ENCODE measurements at regions not wholly inside any gene's neighbourhood (a gene's known extent, or its start where the extent isn't known, plus 50 kb on each side); places are given as distances from the start of the nearest gene placed in this dataset.

- Histone ChIP-seq H3K36me3 (ENCODE audit: control insufficient read depth, insufficient read depth, low read length) (no peaks in the 10 kb centered on the region), H3K27me3 (ENCODE audit: control insufficient read depth, insufficient read depth, low read length) (no peaks in the 10 kb centered on the region), H3K9ac (ENCODE audit: low read depth, low read length) (no peak overlapping the region), H3K4me1 (ENCODE audit: control insufficient read depth, insufficient read depth, low read length) (no peaks in the 10 kb centered on the region), H3K4me3 (ENCODE audit: low read depth, low read length) (no peak overlapping the region), H3K9me3 (ENCODE audit: control insufficient read depth, insufficient read depth, low read length) (no peaks in the 10 kb centered on the region)
These were observed 481.6 kb downstream of the TNS3 start for GRCh38 chr7:47100148-47100816.

- no peak overlapping the region for H3K9ac ChIP-seq (ENCODE audit: low read depth, low read length)
- H3K4me3 ChIP-seq (ENCODE audit: low read depth, low read length) = no peak overlapping the region
- no peaks in the 10 kb centered on the region for H3K4me1 ChIP-seq (ENCODE audit: control insufficient read depth, insufficient read depth, low read length)
- no peaks in the 10 kb centered on the region for H3K9me3 ChIP-seq (ENCODE audit: control insufficient read depth, insufficient read depth, low read length)
- no peaks in the 10 kb centered on the region for H3K36me3 ChIP-seq (ENCODE audit: control insufficient read depth, insufficient read depth, low read length)
- H3K27me3 ChIP-seq (ENCODE audit: control insufficient read depth, insufficient read depth, low read length) = no peaks in the 10 kb centered on the region
These were observed 484.5 kb downstream of the TNS3 start for GRCh38 chr7:47097431-47097830.

GRCh38 chr7:47095946-47096345, 486.0 kb downstream of the TNS3 start:
- no peaks in the 10 kb centered on the region for H3K36me3 ChIP-seq (ENCODE audit: control insufficient read depth, insufficient read depth, low read length)
- no peaks in the 10 kb centered on the region for H3K9me3 ChIP-seq (ENCODE audit: control insufficient read depth, insufficient read depth, low read length)
- no peaks in the 10 kb centered on the region for H3K4me1 ChIP-seq (ENCODE audit: control insufficient read depth, insufficient read depth, low read length)

GRCh38 chr7:47094462-47094861, 487.4 kb downstream of the TNS3 start:
- Histone ChIP-seq H3K27me3 (ENCODE audit: control insufficient read depth, insufficient read depth, low read length) (no peaks in the 10 kb centered on the region), H3K4me3 (ENCODE audit: low read depth, low read length) (no peak overlapping the region), H3K9ac (ENCODE audit: low read depth, low read length) (no peak overlapping the region), H3K9me3 (ENCODE audit: control insufficient read depth, insufficient read depth, low read length) (no peaks in the 10 kb centered on the region), H3K4me1 (ENCODE audit: control insufficient read depth, insufficient read depth, low read length) (no peaks in the 10 kb centered on the region), H3K36me3 (ENCODE audit: control insufficient read depth, insufficient read depth, low read length) (no peaks in the 10 kb centered on the region)

More at GRCh38 chr7:47095946-47096345, 486.0 kb downstream of the TNS3 start:
- Histone ChIP-seq H3K4me3 (ENCODE audit: low read depth, low read length) (no peak overlapping the region), H3K27me3 (ENCODE audit: control insufficient read depth, insufficient read depth, low read length) (no peaks in the 10 kb centered on the region), H3K9ac (ENCODE audit: low read depth, low read length) (no peak overlapping the region)

- no peak overlapping the region for H3K9ac ChIP-seq (ENCODE audit: low read depth, low read length)
- no peak overlapping the region for H3K4me3 ChIP-seq (ENCODE audit: low read depth, low read length)
- no peaks in the 10 kb centered on the region for H3K4me1 ChIP-seq (ENCODE audit: control insufficient read depth, insufficient read depth, low read length)
- no peaks in the 10 kb centered on the region for H3K36me3 ChIP-seq (ENCODE audit: control insufficient read depth, insufficient read depth, low read length)
- H3K27me3 ChIP-seq (ENCODE audit: control insufficient read depth, insufficient read depth, low read length) = peaks cover under 1% of the 10 kb centered on the region
- H3K9me3 ChIP-seq (ENCODE audit: control insufficient read depth, insufficient read depth, low read length) = no peaks in the 10 kb centered on the region
These were observed 488.3 kb downstream of the TNS3 start for GRCh38 chr7:47093320-47094234.

- Histone ChIP-seq H3K36me3 (ENCODE audit: control insufficient read depth, insufficient read depth, low read length) (no peaks in the 10 kb centered on the region), H3K27me3 (ENCODE audit: control insufficient read depth, insufficient read depth, low read length) (peaks cover 5% of the 10 kb centered on the region), H3K9me3 (ENCODE audit: control insufficient read depth, insufficient read depth, low read length) (no peaks in the 10 kb centered on the region), H3K4me3 (ENCODE audit: low read depth, low read length) (no peak overlapping the region), H3K9ac (ENCODE audit: low read depth, low read length) (no peak overlapping the region), H3K4me1 (ENCODE audit: control insufficient read depth, insufficient read depth, low read length) (no peaks in the 10 kb centered on the region)
These were observed 489.6 kb downstream of the TNS3 start for GRCh38 chr7:47092336-47092735.

- Histone ChIP-seq H3K4me1 (ENCODE audit: control insufficient read depth, insufficient read depth, low read length) (no peaks in the 10 kb centered on the region), H3K9me3 (ENCODE audit: control insufficient read depth, insufficient read depth, low read length) (no peaks in the 10 kb centered on the region), H3K27me3 (ENCODE audit: control insufficient read depth, insufficient read depth, low read length) (peaks cover 5% of the 10 kb centered on the region), H3K4me3 (ENCODE audit: low read depth, low read length) (no peak overlapping the region), H3K36me3 (ENCODE audit: control insufficient read depth, insufficient read depth, low read length) (no peaks in the 10 kb centered on the region), H3K9ac (ENCODE audit: low read depth, low read length) (no peak overlapping the region)
These were observed 490.8 kb downstream of the TNS3 start for GRCh38 chr7:47091141-47091540.

GRCh38 chr7:47089461-47089860, 492.4 kb downstream of the TNS3 start:
- Histone ChIP-seq H3K4me1 (ENCODE audit: control insufficient read depth, insufficient read depth, low read length) (no peaks in the 10 kb centered on the region), H3K4me3 (ENCODE audit: low read depth, low read length) (no peak overlapping the region), H3K9ac (ENCODE audit: low read depth, low read length) (no peak overlapping the region)

GRCh38 chr7:47089068-47089417, 492.9 kb downstream of the TNS3 start:
- peaks cover 5% of the 10 kb centered on the region for H3K27me3 ChIP-seq (ENCODE audit: control insufficient read depth, insufficient read depth, low read length)
- no peak overlapping the region for H3K4me3 ChIP-seq (ENCODE audit: low read depth, low read length)
- H3K9me3 ChIP-seq (ENCODE audit: control insufficient read depth, insufficient read depth, low read length) = no peaks in the 10 kb centered on the region
- no peaks in the 10 kb centered on the region for H3K4me1 ChIP-seq (ENCODE audit: control insufficient read depth, insufficient read depth, low read length)
- no peaks in the 10 kb centered on the region for H3K36me3 ChIP-seq (ENCODE audit: control insufficient read depth, insufficient read depth, low read length)
- H3K9ac ChIP-seq (ENCODE audit: low read depth, low read length) = no peak overlapping the region

More at GRCh38 chr7:47089461-47089860, 492.4 kb downstream of the TNS3 start:
- no peaks in the 10 kb centered on the region for H3K9me3 ChIP-seq (ENCODE audit: control insufficient read depth, insufficient read depth, low read length)
- no peaks in the 10 kb centered on the region for H3K36me3 ChIP-seq (ENCODE audit: control insufficient read depth, insufficient read depth, low read length)
- H3K27me3 ChIP-seq (ENCODE audit: control insufficient read depth, insufficient read depth, low read length) = peaks cover 5% of the 10 kb centered on the region

- H3K9ac ChIP-seq (ENCODE audit: low read depth, low read length) = no peak overlapping the region
- no peaks in the 10 kb centered on the region for H3K9me3 ChIP-seq (ENCODE audit: control insufficient read depth, insufficient read depth, low read length)
- H3K4me3 ChIP-seq (ENCODE audit: low read depth, low read length) = no peak overlapping the region
- no peaks in the 10 kb centered on the region for H3K4me1 ChIP-seq (ENCODE audit: control insufficient read depth, insufficient read depth, low read length)
- no peaks in the 10 kb centered on the region for H3K36me3 ChIP-seq (ENCODE audit: control insufficient read depth, insufficient read depth, low read length)
- H3K27me3 ChIP-seq (ENCODE audit: control insufficient read depth, insufficient read depth, low read length) = peaks cover 5% of the 10 kb centered on the region
These were observed 493.4 kb downstream of the TNS3 start for GRCh38 chr7:47088329-47089067.

- H3K9me3 ChIP-seq (ENCODE audit: control insufficient read depth, insufficient read depth, low read length) = no peaks in the 10 kb centered on the region
- no peak overlapping the region for H3K4me3 ChIP-seq (ENCODE audit: low read depth, low read length)
- H3K27me3 ChIP-seq (ENCODE audit: control insufficient read depth, insufficient read depth, low read length) = peaks cover 5% of the 10 kb centered on the region
- no peaks in the 10 kb centered on the region for H3K4me1 ChIP-seq (ENCODE audit: control insufficient read depth, insufficient read depth, low read length)
- no peak overlapping the region for H3K9ac ChIP-seq (ENCODE audit: low read depth, low read length)
- no peaks in the 10 kb centered on the region for H3K36me3 ChIP-seq (ENCODE audit: control insufficient read depth, insufficient read depth, low read length)
These were observed 494.0 kb downstream of the TNS3 start for GRCh38 chr7:47087866-47088265.
